GM19328 (cell line): ENCODE measurements at regions not wholly inside any gene's neighbourhood (a gene's known extent, or its start where the extent isn't known, plus 50 kb on each side); places are given as distances from the start of the nearest gene placed in this dataset.
"Not testable (repeated sequence)": the region's sequence is repeated elsewhere in the genome, so short reads cannot be mapped to it uniquely, and the experiment has no call there.

ENCODE experiments used
- ATAC-seq: cut with Tn5 transposase; IDR thresholded peaks from one replicate; pipeline ENCODE4 v1.9.1; 2021; ENCODE audit warnings: mild to moderate bottlenecking, moderate library complexity; ENCODE audit not compliant: unreplicated experiment

DNA sequence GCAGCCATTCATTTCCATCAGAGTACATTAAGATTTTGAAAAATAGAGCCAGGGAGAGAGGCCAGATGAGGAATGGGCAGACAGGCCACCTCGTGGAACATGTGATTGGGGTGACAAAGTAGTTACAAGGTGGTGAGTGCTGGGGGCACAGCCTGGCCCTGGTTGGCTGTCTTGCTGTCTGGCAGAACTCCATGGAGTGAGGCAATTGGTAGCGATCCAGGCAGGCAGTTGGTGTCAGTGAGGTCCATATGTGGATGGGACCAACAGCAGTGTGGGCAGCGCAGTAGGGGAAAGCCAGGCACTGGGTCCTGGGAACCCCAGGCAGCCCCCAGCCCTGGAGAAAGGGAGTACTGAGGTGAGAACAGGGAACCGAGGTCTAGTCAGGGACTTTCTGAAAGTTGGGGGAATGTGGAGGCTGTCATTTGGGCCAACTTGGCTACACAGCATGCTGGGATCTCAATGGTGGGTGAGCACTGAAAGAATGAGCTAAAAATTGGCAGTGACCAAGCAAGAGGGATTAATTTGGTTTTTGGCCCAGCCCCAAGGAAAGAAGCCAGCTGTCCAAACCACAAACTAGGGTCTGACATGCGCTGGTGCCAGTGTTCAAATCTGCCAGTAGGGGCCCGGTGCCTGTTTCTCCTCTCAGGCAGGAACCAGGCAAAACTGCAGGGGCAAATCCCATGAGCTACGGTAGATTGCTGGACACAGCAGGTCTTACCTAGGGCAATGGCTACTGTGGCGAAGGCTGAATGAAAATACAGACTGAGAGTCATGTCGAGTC, 61.4 kb upstream of the E2F3 start:
- no peak for ATAC-seq

DNA sequence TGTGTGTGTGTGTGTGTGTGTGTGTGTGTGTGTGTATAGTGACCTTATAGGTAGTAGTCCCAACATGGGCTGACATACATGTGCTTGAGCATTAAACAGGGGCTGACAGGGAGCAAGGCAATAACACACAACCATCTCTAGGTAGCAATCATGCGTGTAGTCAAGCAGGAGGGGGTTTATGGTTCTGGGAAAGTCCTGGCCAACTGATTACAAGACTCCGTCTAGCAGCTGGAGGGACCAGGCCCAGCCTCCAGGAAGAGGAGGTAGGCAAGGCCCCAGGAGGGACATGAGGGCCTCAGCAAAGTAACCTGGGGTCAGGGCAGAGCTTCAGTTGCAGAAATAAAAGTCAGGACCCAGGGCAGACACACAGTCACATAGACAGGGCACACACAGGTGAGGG, 60.6 kb upstream of the E2F3 start:
- no peak for ATAC-seq

DNA sequence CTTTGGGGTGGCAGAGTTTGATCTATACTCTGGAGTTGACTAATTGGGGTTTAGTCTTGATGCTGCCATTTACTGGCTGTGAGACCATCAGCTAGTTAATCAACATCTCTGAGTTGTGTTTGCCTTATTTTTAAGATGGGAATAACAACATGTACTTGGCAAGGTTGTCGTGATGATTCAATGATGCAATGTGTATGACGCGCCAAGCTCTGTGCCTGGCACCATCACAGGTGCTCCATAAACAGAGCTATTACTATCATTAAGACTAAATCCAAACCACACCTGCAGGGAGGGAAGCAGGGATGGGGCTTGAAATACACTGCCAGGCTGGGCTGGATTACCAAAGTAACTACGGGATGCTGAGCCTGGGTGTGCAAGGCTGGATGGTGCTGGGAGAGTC, 60.1 kb upstream of the E2F3 start:
- ATAC-seq = no peak

DNA sequence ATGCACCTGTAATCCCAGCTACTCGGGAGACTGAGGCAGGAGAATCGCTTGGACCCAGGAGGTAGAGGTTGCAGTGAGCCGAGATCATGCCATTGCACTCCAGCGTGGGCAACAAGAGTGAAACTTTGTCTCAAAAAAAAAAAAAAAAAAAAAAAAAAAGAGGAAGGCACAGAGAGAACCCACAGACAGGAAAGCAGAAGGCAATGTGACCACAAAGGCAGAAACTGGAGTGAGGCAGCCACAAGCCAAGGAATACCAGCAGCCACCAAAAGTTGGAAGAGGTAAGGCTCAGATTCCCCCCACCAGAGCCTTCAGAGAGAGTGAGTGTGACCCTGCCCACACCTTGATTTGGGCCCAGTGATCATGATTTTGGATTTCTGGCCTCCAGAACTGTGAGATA, 54.7 kb upstream of the E2F3 start:
- ATAC-seq = not testable (repeated sequence)

DNA sequence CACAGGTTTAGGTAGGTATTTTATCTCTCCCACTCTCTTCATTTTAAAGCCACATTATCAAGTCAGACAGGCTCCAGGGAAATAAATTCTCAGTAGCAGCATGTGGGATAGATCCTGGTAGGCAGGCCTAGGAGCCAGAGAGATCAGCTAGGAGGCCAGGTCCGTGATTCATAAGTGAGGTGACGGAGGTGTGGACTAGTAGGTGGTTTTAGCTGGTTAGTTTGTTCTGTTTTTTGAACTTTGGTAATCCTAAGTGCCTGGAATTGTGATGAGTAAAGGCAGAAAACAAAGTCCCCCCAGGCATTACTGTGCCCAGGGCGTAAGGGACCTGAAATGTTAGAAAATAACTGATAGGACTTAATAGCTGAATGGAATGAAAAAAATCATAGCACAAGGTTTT, 53.6 kb upstream of the E2F3 start:
- ATAC-seq = no peak

DNA sequence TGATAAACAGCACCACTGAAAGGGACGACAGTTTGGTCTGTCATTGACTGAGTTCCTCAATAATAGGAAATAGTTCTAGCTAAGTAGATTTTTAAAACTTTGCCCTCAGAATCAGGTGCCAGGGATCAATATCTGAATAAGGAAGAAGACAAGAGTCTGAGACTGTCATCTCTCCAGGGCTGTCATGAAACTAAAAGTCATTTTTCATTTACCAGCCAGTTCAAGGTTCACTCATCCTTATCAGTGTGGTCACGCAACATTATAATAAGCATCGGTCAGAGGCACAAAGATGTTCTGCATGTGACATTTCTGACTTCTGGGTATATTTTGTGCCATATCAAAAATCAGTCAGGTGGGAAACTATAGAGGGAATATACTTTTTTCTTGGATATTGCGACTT, 52.5 kb upstream of the E2F3 start:
- no peak for ATAC-seq

DNA sequence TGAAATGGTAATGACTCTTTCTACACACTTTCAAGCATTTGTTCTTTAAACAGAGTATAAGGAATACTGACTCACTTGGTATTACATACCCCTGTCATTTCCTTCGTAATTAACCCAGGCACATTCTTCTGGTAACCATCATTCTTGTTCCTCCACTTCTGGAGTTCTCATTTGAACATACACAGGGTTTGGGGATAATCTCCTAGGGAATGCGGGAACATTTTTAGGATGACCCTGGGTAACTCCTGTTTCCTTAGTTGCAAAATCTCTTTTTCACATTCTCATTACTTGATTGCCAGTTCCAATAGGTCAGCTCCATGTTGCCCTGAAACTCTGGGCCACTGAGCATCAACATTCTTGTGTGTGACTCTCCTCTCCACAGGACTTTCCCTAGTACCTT, 51.5 kb upstream of the E2F3 start:
- no peak for ATAC-seq

DNA sequence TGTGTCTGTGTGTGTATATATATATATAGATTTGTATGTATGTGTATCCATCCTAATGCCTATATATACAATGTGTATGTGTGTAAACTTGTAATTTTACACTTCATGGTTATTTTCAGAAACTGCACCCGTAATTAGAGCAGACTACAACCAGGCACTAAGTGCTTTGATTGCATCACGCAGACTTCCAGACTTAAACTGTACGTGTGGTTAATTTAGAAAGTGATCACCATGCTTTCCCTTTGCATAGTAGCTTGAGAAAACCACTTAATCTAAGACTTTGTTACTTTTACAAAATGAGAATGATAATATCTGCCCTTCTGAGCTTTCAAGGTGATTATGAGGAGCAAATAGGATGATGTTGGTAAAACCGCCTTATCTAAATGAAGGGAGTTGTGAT, 50.1 kb upstream of the E2F3 start:
- no peak for ATAC-seq
